ENCODE measurements at regions not wholly inside any gene's neighbourhood (a gene's known extent, or its start where the extent isn't known, plus 50 kb on each side); places are given as distances from the start of the nearest gene placed in this dataset.

DNA sequence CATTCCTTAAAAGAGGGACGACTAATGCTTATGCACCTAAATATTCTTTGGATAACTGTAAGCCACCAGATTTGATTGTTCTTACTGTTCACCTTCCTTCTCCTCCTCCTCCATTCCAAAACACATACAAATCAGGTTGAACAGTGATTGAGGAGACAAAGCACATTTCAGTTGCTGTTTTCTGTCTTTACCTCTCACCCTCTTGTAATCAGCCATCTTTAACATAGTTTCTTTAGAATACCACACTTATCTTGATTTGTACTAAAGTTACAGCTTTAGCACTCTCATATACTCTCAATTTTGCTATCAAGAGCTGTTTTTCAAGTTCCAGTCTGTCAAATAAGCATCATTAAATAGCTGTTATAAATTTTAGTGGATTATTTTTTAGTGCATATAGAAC, 338.3 kb upstream of the RGS6 start:
- TF ChIP-seq, protein P1, sequence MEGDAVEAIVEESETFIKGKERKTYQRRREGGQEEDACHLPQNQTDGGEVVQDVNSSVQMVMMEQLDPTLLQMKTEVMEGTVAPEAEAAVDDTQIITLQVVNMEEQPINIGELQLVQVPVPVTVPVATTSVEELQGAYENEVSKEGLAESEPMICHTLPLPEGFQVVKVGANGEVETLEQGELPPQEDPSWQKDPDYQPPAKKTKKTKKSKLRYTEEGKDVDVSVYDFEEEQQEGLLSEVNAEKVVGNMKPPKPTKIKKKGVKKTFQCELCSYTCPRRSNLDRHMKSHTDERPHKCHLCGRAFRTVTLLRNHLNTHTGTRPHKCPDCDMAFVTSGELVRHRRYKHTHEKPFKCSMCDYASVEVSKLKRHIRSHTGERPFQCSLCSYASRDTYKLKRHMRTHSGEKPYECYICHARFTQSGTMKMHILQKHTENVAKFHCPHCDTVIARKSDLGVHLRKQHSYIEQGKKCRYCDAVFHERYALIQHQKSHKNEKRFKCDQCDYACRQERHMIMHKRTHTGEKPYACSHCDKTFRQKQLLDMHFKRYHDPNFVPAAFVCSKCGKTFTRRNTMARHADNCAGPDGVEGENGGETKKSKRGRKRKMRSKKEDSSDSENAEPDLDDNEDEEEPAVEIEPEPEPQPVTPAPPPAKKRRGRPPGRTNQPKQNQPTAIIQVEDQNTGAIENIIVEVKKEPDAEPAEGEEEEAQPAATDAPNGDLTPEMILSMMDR (IDR thresholded peaks at IDR 0.05), result no peak
- TF ChIP-seq POLR2A (IDR thresholded peaks at IDR 0.05), result no peak

Data from uterus (tissue), 2 donors.